ENCODE measurements at regions not wholly inside any gene's neighbourhood (a gene's known extent, or its start where the extent isn't known, plus 50 kb on each side); places are given as distances from the start of the nearest gene placed in this dataset.
A peak's percentile ranks its signal among the peaks of the same experiment; 100 is the strongest.

- peak overlapping the region; percentile 24 for H2AFZ ChIP-seq (replicated peaks; ENCODE audit: low read length, poor library complexity)
Observed at GRCh38 chr1:207218512-207219362, 102.7 kb upstream of the CD55 start.

More at GRCh38 chr1:207218512-207219362, 102.7 kb upstream of the CD55 start:
- H4K8ac ChIP-seq (ENCODE audit: low read depth in 2 of 2, low read length in 2 of 2), result no peak overlapping the region
- no peak overlapping the region for H2AK9ac ChIP-seq (replicated peaks; ENCODE audit: low read depth, low read length, poor library complexity)
- no peak overlapping the region for H2AK5ac ChIP-seq (ENCODE audit: low read depth, low read length)
- H2BK5ac ChIP-seq (ENCODE audit: low read depth, low read length, poor library complexity, severe bottlenecking), result no peak overlapping the region
- H3K4ac ChIP-seq (ENCODE audit: low read depth, low read length), result no peak overlapping the region
- H3K23ac ChIP-seq (ENCODE audit: low read depth, low read length), result no peak overlapping the region
- ATAC-seq (ENCODE audit: low read depth), result peak; percentile 27
- no peak overlapping the region for H3K27ac ChIP-seq (ENCODE audit: insufficient read depth, low read length)
- H3K9me1 ChIP-seq (ENCODE audit: insufficient read depth, low read length), result no peaks in the 10 kb centered on the region
- intact Hi-C loops (cut with micrococcal nuclease), result no loop called here
- no peaks in the 10 kb centered on the region; the same call in 1 of the 2 replicates for H3K4me1 ChIP-seq (ENCODE audit: control insufficient read depth, insufficient read depth, low read length)
- H2BK120ac ChIP-seq (ENCODE audit: low read depth, low read length), result no peak overlapping the region; the same call in 1 of the 2 replicates
- TF ChIP-seq MAZ (IDR thresholded peaks at IDR 0.05; ENCODE audit: borderline replicate concordance, low read depth, low read length) (no peak), MAFK (IDR thresholded peaks at IDR 0.05; ENCODE audit: low read depth, low read length) (no peak), NFE2L2 (IDR thresholded peaks at IDR 0.05; ENCODE audit: low read depth, low read length) (no peak), CTCF (conservative IDR thresholded peaks at IDR 0.05; ENCODE audit: low read depth, low read length) (no peak), BHLHE40 (IDR thresholded peaks at IDR 0.05; ENCODE audit: low read depth, low read length) (no peak), USF2 (IDR thresholded peaks at IDR 0.05; ENCODE audit: low read depth, low read length) (no peak), RCOR1 (IDR thresholded peaks at IDR 0.05; ENCODE audit: insufficient replicate concordance, low read length) (no peak), RFX5 (IDR thresholded peaks at IDR 0.05; ENCODE audit: low read depth, low read length) (no peak)
- 0 out of 2 replicates have a peak overlapping the region, but pooled peaks have one; percentile 21 for H3K4me2 ChIP-seq (ENCODE audit: low read depth, low read length)
- H4K91ac ChIP-seq (ENCODE audit: insufficient read depth, low read depth, low read length), result no peak overlapping the region
- no peaks in the 10 kb centered on the region for H3K79me1 ChIP-seq (ENCODE audit: low read depth in 1 of 2, low read length in 2 of 2)
- POLR2A ChIA-PET (ENCODE audit: unreplicated experiment), result no interaction called here
- H3K56ac ChIP-seq (ENCODE audit: extremely low read depth, insufficient read depth, low read length), result no peak overlapping the region
- H3K9ac ChIP-seq (ENCODE audit: low read depth, low read length), result no peak overlapping the region
- no TSS peak for BruUV-seq (replicated peaks)
- no peak overlapping the region; the same call in 1 of the 2 replicates for H4K5ac ChIP-seq (ENCODE audit: low read depth, low read length)
- H4K20me1 ChIP-seq (ENCODE audit: insufficient read depth, low read length), result no peaks in the 10 kb centered on the region
- H3K9me3 ChIP-seq (ENCODE audit: control insufficient read depth, insufficient read depth, low read length), result no peaks in the 10 kb centered on the region
- H3K27me3 ChIP-seq (ENCODE audit: control insufficient read depth, insufficient read depth, low read length), result no peaks in the 10 kb centered on the region; the same call in 1 of the 2 replicates
- no peak overlapping the region for H2BK15ac ChIP-seq (ENCODE audit: low read depth, low read length)
- no peak overlapping the region for H2BK20ac ChIP-seq (ENCODE audit: low read depth, low read length)
- no peak overlapping the region for H3K14ac ChIP-seq (replicated peaks; ENCODE audit: low read depth, low read length)
- no CpG with 5 or more reads among the region's 6 CpGs for WGBS, 2 experiments (ENCODE audit: extremely low coverage in 2 of 2, insufficient read length in 1 of 2)
- in situ Hi-C loops (cut with MboI; ENCODE audit: low sequenced_read_pairs), result no loop called here
- DNase-seq, result no peak
- H3K4me3 ChIP-seq (ENCODE audit: insufficient read depth, low read depth, low read length), result no peak overlapping the region
- H3K36me3 ChIP-seq (ENCODE audit: control insufficient read depth, insufficient read depth, low read length), result no peaks in the 10 kb centered on the region
- dilution Hi-C loops (cut with HindIII; ENCODE audit: low sequenced_read_pairs, unreplicated experiment), result no loop called here
- H3K18ac ChIP-seq (ENCODE audit: low read depth, low read length), result no peak overlapping the region; the same call in 1 of the 2 replicates
- CTCF ChIA-PET, result no interaction called here
